Stomach (tissue), 8 donors: ENCODE measurements at regions not wholly inside any gene's neighbourhood (a gene's known extent, or its start where the extent isn't known, plus 50 kb on each side); places are given as distances from the start of the nearest gene placed in this dataset.

ENCODE experiments used
- DNase-seq, 2 donors: peaks; one replicate each; pipeline versions ENCODE4 v3.0.0 to v3.0.0-alpha.2; 2013 to 2019
- H3K27ac ChIP-seq, 5 donors: fragments of 200-600 bp in 4 of 5; sonication (generic) in 4 of 5; one replicate each; pipeline ENCODE4 v1.5.1; 2013 to 2019; ENCODE audit warnings: mild to moderate bottlenecking in 1 of 5, moderate library complexity in 1 of 5
- H3K27me3 ChIP-seq, 3 donors: fragments of 200-600 bp; sonication (generic); one replicate each; pipeline ENCODE4 v1.5.1; 2017 to 2019; ENCODE audit warnings: mixed run types in 1 of 3
- H3K36me3 ChIP-seq, 4 donors: fragments of 200-600 bp; sonication (generic); 1 replicate in 3 of 4; 2 replicates in 1 of 4; pipeline ENCODE4 v1.5.1; 2016 to 2019
- H3K4me1 ChIP-seq, 4 donors: fragments of 200-600 bp; sonication (generic); one replicate each; pipeline ENCODE4 v1.5.1; 2016 to 2019
- H3K4me3 ChIP-seq, 4 donors: fragments of 200-600 bp; sonication (generic) in 3 of 4; one replicate each; pipeline ENCODE4 v1.5.1; 2016 to 2019; ENCODE audit warnings: mild to moderate bottlenecking in 1 of 4
- H3K9me3 ChIP-seq, 4 donors: fragments of 200-600 bp; sonication (generic); one replicate each; pipeline ENCODE4 v1.5.1; 2016 to 2019
- CTCF ChIP-seq, 7 experiments: fragments of 450-650 bp in 4 of 7; fragments of 200-600 bp in 3 of 7; sonication (generic) in 3 of 7; IDR thresholded peaks; one replicate each; pipeline ENCODE4 v1.5.1; 2016 to 2019; ENCODE audit warnings: antibody characterized with exemption in 7 of 7, control low read depth in 2 of 7, mild to moderate bottlenecking in 1 of 7
- EP300 ChIP-seq: sonication (generic); formaldehyde crosslinking; IDR thresholded peaks from one replicate; pipeline ENCODE4 v1.6.1; 2017; ENCODE audit warnings: antibody characterized with exemption
- POLR2A ChIP-seq, 4 donors: fragments of 450-650 bp; IDR thresholded peaks; one replicate each; pipeline ENCODE4 v1.6.1; 2016; ENCODE audit warnings: antibody characterized with exemption in 4 of 4, control low read depth in 2 of 4, mild to moderate bottlenecking in 1 of 4, moderate library complexity in 1 of 4
- POLR2AphosphoS5 ChIP-seq, 3 donors: sonication (generic); formaldehyde crosslinking; IDR thresholded peaks; one replicate each; pipeline ENCODE4 v1.6.1; 2016; ENCODE audit warnings: antibody characterized with exemption in 3 of 3
- WGBS, 5 donors: extraction: QIAGEN DNeasy Blood & Tissue Kit in 3 of 5; methylation state at CpG; one replicate each; pipeline versions ENCODE4 v1.1.5 to v1.1.7; 2013 to 2018; 5-methylcytosine and 5-hydroxymethylcytosine counted together
- intact Hi-C: fragments of 100-400 bp; cut with DNase I; formaldehyde crosslinking; loops from one replicate; pipeline ENCODE4 v1.15.1; 2023; ENCODE audit warnings: low total_unique reads
- donor health status: healthy with polysubstance abuse.
- donor health status: Bipolar disorder and iron deficiency.
- donor health status: healthy.

GRCh38 chr10:8726779-8727084 lies 672.2 kb downstream of the GATA3 start:
- Histone ChIP-seq H3K36me3 (no peaks in the 10 kb centered on the region), H3K9me3 (peaks cover 0 to 7% (median 3%) of the 10 kb centered on the region in 4 donors), H3K4me1 (no peaks in the 10 kb centered on the region), H3K4me3 (no peak overlapping the region), H3K27ac (no peak overlapping the region), H3K27me3 (no peaks in the 10 kb centered on the region)
- TF ChIP-seq POLR2A (IDR thresholded peaks at IDR 0.05), result no peak
- TF ChIP-seq CTCF (IDR thresholded peaks at IDR 0.05), result no peak
- no peak for TF ChIP-seq POLR2AphosphoS5 (IDR thresholded peaks at IDR 0.05)
- peak in 1 of 2 donors; percentile 9 for DNase-seq
- intact Hi-C loops, result no loop called here
- 33 to 58% (median 42%) methylated on average over 5 of the region's 5 CpGs for WGBS, 5 donors

GRCh38 chr10:8731121-8732095 lies 676.9 kb downstream of the GATA3 start:
- H3K36me3 ChIP-seq, result no peaks in the 10 kb centered on the region
- no peak overlapping the region for H3K4me3 ChIP-seq
- H3K27ac ChIP-seq, result no peak overlapping the region
- no peaks in the 10 kb centered on the region for H3K27me3 ChIP-seq
- 72 to 81% (median 76%) methylated on average over 18 of the region's 18 CpGs for whole genome bisulfite sequencing, 5 donors
- no peaks in the 10 kb centered on the region for H3K4me1 ChIP-seq
- no peak for DNase-seq
- no peaks in the 10 kb centered on the region for H3K9me3 ChIP-seq
- intact Hi-C loops, result no loop called here
- TF ChIP-seq EP300, result no peak
- no peak for TF ChIP-seq CTCF (IDR thresholded peaks at IDR 0.05)
- TF ChIP-seq POLR2A (IDR thresholded peaks at IDR 0.05), result no peak
- TF ChIP-seq POLR2AphosphoS5 (IDR thresholded peaks at IDR 0.05), result no peak

GRCh38 chr10:8738987-8739386 lies 684.5 kb downstream of the GATA3 start:
- intact Hi-C loops, result no loop called here
- no peaks in the 10 kb centered on the region for H3K4me1 ChIP-seq
- 38 to 51% (median 40%) methylated on average over 3 of the region's 3 CpGs for WGBS, 5 donors

GRCh38 chr10:8752146-8752843 lies 697.8 kb downstream of the GATA3 start:
- WGBS, 5 donors, result 58 to 74% (median 64%) methylated on average over 7 of the region's 7 CpGs
- Histone ChIP-seq H3K9me3 (no peaks in the 10 kb centered on the region), H3K4me1 (no peaks in the 10 kb centered on the region), H3K27ac (no peak overlapping the region), H3K27me3 (no peaks in the 10 kb centered on the region), H3K4me3 (no peak overlapping the region), H3K36me3 (no peaks in the 10 kb centered on the region)
- intact Hi-C loops, result no loop called here
- DNase-seq, result no peak
- no peak for TF ChIP-seq CTCF (IDR thresholded peaks at IDR 0.05)
- TF ChIP-seq POLR2AphosphoS5 (IDR thresholded peaks at IDR 0.05), result no peak
- no peak for TF ChIP-seq POLR2A (IDR thresholded peaks at IDR 0.05)
- TF ChIP-seq EP300, result no peak

More at GRCh38 chr10:8738987-8739386, 684.5 kb downstream of the GATA3 start:
- Histone ChIP-seq H3K4me3 (no peak overlapping the region), H3K27me3 (no peaks in the 10 kb centered on the region), H3K36me3 (no peaks in the 10 kb centered on the region), H3K27ac (no peak overlapping the region), H3K9me3 (no peaks in the 10 kb centered on the region)
- no peak for TF ChIP-seq EP300
- TF ChIP-seq CTCF (IDR thresholded peaks at IDR 0.05), result no peak
- peak in 1 of 2 donors; percentile 15 for DNase-seq
